ENCODE measurements at regions not wholly inside any gene's neighbourhood (a gene's known extent, or its start where the extent isn't known, plus 50 kb on each side); places are given as distances from the start of the nearest gene placed in this dataset.

DNA sequence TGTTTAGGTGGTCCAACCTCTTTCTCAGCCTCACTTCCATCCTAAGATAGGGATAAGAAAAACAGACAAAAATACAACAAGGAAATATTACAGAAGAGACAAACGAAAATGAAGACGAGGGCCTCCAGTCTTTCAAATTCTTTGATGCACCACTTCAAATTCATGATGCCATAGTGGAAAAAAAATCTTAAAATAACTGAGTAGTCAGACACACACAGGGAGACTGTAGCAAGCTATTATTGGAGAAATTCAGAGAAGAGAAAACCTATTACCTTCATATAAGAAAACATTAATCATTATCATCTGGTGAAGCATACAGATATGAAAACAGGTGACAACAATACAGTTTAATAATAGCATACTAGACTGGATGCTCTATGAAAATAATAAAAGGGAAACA is 548.2 kb downstream of the KCTD12 start:
- Mint-ChIP-seq H3K36me3 (ENCODE audit: insufficient read depth in 1 of 3, low read depth in 3 of 3) (peaks cover 0 to 5% (median 3%) of the 10 kb centered on the region in 3 experiments; a peak in 5 of 7 replicates), H3K27me3 (ENCODE audit: low read depth) (peaks cover 68% of the 10 kb centered on the region), H3K9me3 (peaks cover 5 to 6% of the 10 kb centered on the region in 2 experiments; a peak in 4 of 5 replicates), H3K27ac (no peak overlapping the region), H3K4me3 (no peak overlapping the region), H3K4me1 (peaks cover 0 to 2% of the 10 kb centered on the region in 2 experiments; a peak in 1 of 4 replicates)
- no peak for DNase-seq
- Histone ChIP-seq H3K4me2 (ENCODE audit: insufficient read depth, insufficient read length, low read length) (no peak overlapping the region), H3K14ac (ENCODE audit: insufficient read depth, low read length) (no peak overlapping the region), H3K27ac (ENCODE audit: insufficient read length, low read depth, low read length) (no peak overlapping the region), H2BK5ac (ENCODE audit: insufficient read length, low read length) (no peak overlapping the region), H3T11ph (ENCODE audit: low read length) (no peak overlapping the region), H2AFZ (ENCODE audit: low read length) (no peak overlapping the region), H3K56ac (ENCODE audit: insufficient read length, low read depth, low read length) (no peak overlapping the region), H3K79me2 (ENCODE audit: insufficient read depth, low read length) (no peaks in the 10 kb centered on the region), H2BK120ac (ENCODE audit: low read depth, low read length, poor library complexity, severe bottlenecking) (no peak overlapping the region), H2BK15ac (ENCODE audit: low read depth, low read length) (no peak overlapping the region), H4K8ac (replicated peaks; ENCODE audit: insufficient read length, low read depth, low read length) (no peak overlapping the region), H4K5ac (ENCODE audit: insufficient read length, low read depth, low read length) (no peak overlapping the region), H2BK20ac (ENCODE audit: low read depth, low read length, poor library complexity, severe bottlenecking) (no peak overlapping the region), H3K18ac (ENCODE audit: insufficient read length, low read depth, low read length) (no peak overlapping the region), H3K79me1 (ENCODE audit: insufficient read depth, low read depth, low read length, poor library complexity, severe bottlenecking) (no peaks in the 10 kb centered on the region), H2AK5ac (ENCODE audit: insufficient read length, low read length) (no peak overlapping the region), H4K91ac (ENCODE audit: insufficient read length, low read depth, low read length) (no peak overlapping the region), H3K27me3 (ENCODE audit: insufficient read depth, low read length) (no peaks in the 10 kb centered on the region; the same call in 1 of the 2 replicates), H3K9ac (ENCODE audit: extremely low read depth, insufficient read length, low read length) (no peak overlapping the region), H4K20me1 (ENCODE audit: control insufficient read depth, insufficient read depth, insufficient read length) (no peaks in the 10 kb centered on the region), H3K23me2 (ENCODE audit: insufficient read length, low read depth, low read length, poor library complexity, severe bottlenecking) (no peaks in the 10 kb centered on the region), H3K4me1 (ENCODE audit: insufficient read depth, low read length) (no peaks in the 10 kb centered on the region), H2BK12ac (ENCODE audit: insufficient read length, low read depth, low read length) (no peak overlapping the region), H3K4ac (ENCODE audit: low read depth, low read length) (no peak overlapping the region), H3K9me3 (ENCODE audit: control insufficient read depth, low read depth, low read length) (no peaks in the 10 kb centered on the region), H3K23ac (ENCODE audit: insufficient read length, low read depth, low read length) (no peak overlapping the region)
- WGBS (ENCODE audit: extremely low coverage, insufficient read length, low lambda C conversion rate), result no CpG with 5 or more reads among the region's 2 CpGs
- TF ChIP-seq, protein P1, sequence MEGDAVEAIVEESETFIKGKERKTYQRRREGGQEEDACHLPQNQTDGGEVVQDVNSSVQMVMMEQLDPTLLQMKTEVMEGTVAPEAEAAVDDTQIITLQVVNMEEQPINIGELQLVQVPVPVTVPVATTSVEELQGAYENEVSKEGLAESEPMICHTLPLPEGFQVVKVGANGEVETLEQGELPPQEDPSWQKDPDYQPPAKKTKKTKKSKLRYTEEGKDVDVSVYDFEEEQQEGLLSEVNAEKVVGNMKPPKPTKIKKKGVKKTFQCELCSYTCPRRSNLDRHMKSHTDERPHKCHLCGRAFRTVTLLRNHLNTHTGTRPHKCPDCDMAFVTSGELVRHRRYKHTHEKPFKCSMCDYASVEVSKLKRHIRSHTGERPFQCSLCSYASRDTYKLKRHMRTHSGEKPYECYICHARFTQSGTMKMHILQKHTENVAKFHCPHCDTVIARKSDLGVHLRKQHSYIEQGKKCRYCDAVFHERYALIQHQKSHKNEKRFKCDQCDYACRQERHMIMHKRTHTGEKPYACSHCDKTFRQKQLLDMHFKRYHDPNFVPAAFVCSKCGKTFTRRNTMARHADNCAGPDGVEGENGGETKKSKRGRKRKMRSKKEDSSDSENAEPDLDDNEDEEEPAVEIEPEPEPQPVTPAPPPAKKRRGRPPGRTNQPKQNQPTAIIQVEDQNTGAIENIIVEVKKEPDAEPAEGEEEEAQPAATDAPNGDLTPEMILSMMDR (conservative IDR thresholded peaks at IDR 0.05), result no peak
